HG02943 (cell line): ENCODE measurements at regions not wholly inside any gene's neighbourhood (a gene's known extent, or its start where the extent isn't known, plus 50 kb on each side); places are given as distances from the start of the nearest gene placed in this dataset.

Experiments used
- ATAC-seq: cut with Tn5 transposase; IDR thresholded peaks from one replicate; pipeline ENCODE4 v1.9.1; 2021; ENCODE audit warnings: mild to moderate bottlenecking, low read depth, moderate library complexity; ENCODE audit not compliant: unreplicated experiment

DNA sequence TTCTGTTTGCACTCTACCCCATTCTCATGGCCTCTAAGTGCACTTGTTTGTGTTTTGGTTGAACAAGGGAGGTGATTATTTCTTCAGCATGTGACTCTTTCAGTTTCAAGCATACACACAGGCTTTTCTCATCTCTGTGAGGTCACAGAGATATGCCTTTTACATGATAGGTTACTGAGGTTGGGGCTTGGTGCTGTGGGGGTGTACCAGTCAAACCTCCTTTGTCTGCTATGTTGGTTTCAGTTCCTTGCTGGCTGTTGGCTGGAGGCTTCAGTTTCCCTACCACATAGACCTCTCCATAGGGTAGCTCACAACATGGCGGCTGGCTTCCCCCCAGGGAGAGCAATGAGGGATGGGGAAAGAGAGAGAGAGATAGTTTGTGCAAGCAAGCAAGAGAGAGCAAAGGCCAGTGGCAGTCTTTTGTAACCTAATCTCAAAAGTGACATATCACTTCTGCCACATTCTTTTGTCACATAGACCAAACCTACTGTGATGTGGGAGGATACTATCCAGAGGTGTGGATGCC lies 96.7 kb upstream of the SEMA6A start:
- peak; percentile 98 for ATAC-seq

DNA sequence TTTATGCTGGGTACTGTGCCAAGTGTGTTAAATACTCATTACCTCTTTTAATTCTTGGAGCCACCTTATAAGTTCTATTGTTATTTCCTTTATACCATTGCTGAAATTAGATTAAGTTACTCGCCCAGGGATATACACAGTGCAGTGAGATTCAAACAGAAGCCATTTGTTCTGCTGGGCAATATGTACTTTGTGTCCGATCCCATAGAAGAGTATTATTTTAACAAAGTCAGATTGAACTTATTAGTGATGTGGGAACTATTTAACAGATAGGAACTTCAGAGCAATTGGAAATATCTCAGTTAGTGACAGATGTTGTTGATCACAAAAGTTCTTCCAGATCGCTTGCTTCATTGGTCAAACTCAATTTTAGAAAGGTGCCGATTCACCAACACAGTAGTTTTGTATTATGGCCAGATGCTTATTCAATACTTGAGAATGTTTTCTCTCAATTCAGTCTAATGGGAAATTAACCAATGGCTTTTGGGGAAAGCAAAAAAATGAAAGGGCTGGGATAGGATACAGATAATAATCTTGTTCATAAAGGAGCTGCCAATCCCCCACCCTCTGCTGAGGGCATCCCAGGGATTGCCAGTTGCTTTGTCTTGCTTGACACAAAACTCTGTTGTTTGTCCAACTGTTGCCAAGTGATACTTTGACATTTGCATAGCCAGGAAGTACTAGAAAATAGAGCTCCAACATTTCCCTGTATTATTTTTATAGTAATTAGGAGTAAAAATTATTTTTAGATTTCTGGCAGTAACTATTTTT lies 94.8 kb upstream of the SEMA6A start:
- no peak for ATAC-seq

GRCh38 chr5:116668390-116668789 lies 93.8 kb upstream of the SEMA6A start:
- ATAC-seq = no peak

DNA sequence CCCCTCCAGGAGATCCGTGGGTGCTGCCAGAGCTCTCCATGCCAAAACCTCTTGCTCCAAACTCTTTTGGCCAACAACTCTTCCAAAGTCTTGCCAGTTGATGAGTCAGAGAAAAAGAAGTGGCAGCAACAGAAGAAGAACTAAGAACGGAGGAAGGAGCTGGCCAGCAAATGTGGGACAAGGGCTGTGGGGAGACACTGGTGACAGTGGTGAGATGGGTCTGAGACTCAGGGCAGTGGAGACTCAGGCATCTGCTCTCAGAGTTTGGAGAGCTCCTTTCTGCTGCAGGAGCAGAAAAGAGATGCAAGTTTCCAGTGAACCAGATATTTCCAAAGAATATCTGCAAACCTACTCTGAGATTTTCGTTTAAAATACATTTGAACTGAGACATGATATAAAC lies 92.3 kb upstream of the SEMA6A start:
- ATAC-seq = no peak

GRCh38 chr5:116664988-116665387 lies 90.4 kb upstream of the SEMA6A start:
- no peak for ATAC-seq

- ATAC-seq = no peak
These were observed 88.5 kb upstream of the SEMA6A start for GRCh38 chr5:116663081-116663480.

DNA sequence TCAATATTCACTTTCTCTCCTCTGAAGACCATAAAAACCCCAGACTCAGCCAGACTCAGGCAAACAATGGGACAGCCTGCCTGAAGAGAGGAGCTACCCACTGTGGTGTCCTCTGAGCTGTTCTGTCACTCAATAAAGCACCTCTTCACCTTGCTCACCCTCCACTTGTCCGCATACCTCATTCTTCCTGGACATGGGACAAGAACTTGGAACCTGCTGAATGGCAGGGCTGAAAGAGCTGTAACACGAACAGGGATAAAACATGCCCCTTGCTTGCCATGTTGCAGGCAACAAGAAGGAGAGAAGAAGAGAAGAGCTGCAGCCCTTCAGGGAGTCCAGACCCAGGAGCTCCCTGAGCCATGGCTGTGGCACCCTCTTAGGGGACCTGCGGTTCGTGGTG lies 86.8 kb upstream of the SEMA6A start:
- ATAC-seq = no peak

DNA sequence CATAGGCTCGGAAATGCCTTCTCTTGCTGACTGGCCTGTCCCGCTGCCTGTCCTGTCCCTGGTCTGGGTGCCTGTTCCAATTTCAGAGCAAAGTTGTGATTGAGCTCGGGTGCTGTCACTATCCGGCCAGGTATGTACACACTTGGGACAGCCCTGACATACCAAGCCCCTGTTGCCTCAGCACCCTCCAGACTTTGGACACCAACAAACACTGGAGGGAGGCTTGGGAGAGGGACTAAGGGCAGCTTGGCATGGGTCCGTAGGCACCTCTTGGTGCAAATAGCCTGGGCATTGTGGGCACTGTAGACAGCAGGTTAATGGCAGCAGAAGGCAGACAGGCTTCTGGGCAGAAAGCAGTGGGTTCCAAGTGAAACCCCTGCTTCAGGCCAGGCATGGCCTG lies 86.3 kb upstream of the SEMA6A start:
- no peak for ATAC-seq

DNA sequence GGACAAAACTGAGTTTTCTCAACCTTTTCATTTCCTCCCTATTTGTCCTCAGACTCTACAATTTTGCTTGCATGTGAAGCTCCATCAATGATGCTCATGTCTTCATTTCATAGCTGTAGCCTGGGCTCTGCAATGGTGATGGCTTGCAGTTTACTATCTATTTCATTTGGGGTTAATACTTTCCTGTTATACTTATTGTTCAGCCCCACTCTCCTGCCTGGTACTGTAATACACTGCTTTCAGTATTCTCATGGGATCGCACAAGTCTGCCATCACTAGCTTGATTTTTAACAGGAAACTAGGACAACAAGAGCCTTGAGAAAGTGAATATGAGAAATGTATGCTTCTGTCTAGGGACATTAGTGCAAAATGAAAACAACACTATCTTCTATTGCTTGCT lies 84.2 kb upstream of the SEMA6A start:
- no peak for ATAC-seq

DNA sequence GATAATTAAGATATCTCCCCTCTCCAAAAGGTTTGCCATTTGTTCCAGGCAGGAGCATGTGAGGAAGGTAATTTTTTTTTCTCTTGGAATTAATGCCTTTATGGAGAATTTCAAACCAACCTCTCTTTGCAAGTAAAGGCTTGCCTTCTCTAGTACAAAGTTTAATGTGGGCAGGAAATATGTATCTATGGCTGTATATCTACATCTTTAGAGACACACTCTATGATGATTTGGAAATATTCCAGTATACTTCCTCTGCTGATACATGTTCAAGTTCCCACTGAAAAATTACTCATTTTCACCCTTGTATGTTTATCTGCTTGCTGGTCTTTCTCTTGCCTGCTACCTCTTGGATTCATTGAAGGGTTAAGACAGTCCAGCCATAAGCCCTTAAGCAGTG lies 83.5 kb upstream of the SEMA6A start:
- ATAC-seq = no peak

- no peak for ATAC-seq
These were observed 80.8 kb upstream of the SEMA6A start for GRCh38 chr5:116655431-116655830.

GRCh38 chr5:116654925-116655324 lies 80.3 kb upstream of the SEMA6A start:
- no peak for ATAC-seq

GRCh38 chr5:116652903-116653302 lies 78.3 kb upstream of the SEMA6A start:
- no peak for ATAC-seq

DNA sequence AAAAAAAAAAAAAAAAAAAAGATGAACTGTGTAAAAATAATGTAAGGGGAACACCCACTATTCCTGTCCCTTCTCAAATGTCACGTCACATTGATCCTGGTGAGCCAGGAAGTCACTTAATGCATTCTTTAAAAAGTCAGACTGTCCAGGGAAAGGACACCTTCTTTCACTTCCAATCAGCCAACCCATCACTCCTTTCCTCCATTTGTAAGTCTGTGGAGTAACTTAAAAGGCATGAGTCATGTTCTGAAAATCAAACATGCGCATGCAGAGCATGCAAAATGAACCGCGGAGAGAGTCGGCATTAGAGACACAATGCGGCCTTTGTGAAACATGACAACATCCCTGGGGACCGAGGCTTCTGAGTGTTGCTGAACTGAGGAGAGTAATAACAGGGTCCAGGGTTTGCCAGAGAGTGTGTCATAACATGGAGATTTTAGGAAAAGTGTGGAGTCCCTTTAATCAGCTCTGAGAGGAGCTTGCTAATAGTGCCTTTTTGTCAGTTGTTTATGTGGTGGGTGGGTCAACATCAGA lies 77.6 kb upstream of the SEMA6A start:
- peak; percentile 79 for ATAC-seq

DNA sequence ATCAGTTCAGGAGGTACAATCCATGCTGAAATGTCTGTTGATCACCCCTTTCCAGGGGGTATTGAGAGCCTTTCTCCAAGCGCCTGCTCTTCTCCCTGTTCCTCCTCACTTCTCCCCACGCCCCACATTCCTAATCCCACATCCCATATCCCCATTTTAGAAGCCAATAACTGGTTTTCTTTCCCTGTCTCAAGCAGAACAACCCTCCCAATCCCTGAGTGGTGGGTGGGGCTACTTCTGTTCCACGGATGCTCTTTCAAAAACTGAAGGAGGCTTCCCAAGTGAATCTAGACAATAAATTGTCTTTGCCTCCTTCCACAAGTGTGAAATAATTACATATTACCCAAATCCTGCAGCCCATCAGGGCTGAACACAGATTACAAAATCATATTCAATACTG lies 77.0 kb upstream of the SEMA6A start:
- no peak for ATAC-seq

DNA sequence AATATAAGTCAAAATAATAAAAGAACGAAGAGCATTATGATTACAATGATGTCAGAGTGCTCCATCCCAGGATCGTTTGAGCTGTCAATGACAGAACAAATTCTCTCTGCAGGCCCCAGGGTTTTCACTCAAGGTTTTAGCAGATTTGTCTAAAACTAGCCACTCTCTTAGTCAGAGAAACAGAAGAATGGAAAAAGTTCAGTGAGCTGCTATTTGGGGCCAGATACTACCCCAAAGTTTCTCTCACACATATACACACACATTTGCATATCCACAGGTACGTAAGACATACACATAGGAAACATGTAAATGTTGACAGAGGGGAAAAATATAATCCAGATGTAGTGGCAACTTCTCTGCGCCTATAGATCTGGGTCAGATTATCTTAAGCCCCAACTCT lies 76.3 kb upstream of the SEMA6A start:
- no peak for ATAC-seq

GRCh38 chr5:116650544-116650943 lies 75.9 kb upstream of the SEMA6A start:
- ATAC-seq = no peak

DNA sequence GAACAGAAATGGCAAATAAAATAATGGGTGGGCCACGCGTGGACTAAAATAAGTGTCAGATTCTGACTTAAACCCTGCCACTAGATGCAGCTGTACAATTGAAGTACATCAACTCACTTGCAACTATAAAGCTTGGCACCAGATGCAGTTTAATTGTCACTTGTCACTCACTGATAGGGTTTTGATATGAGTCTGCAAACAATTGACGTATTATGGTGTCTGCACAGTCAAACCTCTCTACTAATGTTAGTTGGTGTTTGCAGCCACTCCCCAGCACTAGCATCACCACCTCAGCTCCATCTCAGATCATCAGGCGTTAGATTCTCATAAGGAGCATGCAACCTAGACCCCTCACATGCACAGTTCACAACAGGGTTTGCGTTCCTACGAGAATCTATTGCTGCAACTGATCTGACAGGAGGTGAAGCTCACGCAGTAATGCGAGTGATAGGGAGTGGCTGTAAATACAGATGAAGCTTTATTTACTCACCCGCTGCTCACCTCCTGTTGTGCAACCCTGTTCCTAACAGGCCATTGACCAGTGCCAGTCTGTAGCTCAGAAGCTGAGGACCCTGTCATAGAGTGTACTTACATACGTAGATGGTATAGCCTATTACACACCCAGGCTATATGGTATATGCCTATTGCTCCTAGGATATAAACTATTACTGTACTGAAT lies 72.1 kb upstream of the SEMA6A start:
- ATAC-seq = no peak

DNA sequence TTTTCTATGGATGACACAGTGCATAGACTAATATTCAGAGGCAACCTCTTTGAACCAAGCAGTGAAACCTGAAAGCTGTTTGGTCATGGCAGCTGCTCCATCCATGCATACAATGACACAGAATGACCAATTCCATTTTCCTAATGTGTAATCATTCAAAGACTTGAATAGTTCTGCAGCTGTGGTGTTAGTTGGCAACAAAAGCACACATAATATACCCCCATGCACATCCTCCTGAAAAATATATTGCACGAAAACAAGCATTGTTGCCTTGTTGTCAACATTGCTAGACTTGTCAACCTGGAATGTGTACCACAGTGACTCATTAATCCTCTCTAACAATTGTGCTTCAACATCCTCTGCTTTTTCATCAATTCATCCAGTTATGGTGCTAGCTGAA lies 71.0 kb upstream of the SEMA6A start:
- ATAC-seq = no peak

GRCh38 chr5:116640236-116640635 lies 65.6 kb upstream of the SEMA6A start:
- ATAC-seq = no peak

DNA sequence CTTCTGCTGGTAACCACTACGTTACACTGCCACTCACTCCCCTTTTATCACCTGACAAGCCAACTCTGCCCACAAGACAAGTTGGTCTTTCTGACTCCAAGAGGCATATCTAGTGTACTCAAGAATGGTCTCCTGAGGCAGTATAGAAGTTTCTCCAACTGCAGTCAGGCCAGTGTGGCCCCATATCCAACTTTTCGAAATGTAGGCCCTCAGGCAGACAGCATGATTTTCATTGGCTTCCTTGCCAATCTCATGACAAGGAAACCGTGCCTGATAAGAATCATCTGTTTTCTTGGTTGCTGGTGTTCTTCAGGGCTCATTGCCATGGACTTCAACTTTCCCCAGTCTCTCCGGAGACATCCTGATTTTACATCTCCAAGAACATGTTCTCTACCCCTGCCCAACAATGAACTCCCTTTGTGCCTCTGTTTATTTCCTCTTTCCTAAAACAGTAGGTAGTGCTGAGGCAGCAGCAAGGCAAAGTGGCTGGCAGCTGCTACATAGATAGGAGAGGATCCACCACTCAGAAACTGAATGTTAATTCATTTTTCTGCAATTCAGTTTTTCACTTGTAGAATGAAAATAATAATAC lies 62.6 kb upstream of the SEMA6A start:
- ATAC-seq = no peak
